B cell (primary cell): ENCODE measurements at regions not wholly inside any gene's neighbourhood (a gene's known extent, or its start where the extent isn't known, plus 50 kb on each side); places are given as distances from the start of the nearest gene placed in this dataset.

Experiments used
- ATAC-seq: fragments of 200-7000 bp; cut with Tn5 transposase; one replicate; pipeline ENCODE4 v1.10.0; 2021; ENCODE audit warnings: low read depth, mild to moderate bottlenecking, moderate number of reproducible peaks, moderate library complexity
- CTCF ChIA-PET: fragments of 350-600 bp; sonication (Branson Sonifier 250); formaldehyde crosslinking; loops from one replicate; lab custom pipeline; 2021; ENCODE audit warnings: antibody characterized with exemption, inconsistent platforms; lab: Charles Lee
- POLR2A ChIA-PET: fragments of 350-600 bp; sonication (Branson Sonifier 250); formaldehyde crosslinking; loops from one replicate; lab custom pipeline; 2021; ENCODE audit warnings: antibody characterized with exemption; lab: Charles Lee
- DNase-seq: peaks from one replicate; pipeline ENCODE4 v3.0.0; 2013
- H2AFZ ChIP-seq: 2 replicates; pipeline ENCODE4 v1.6.1; 2012; ENCODE audit warnings: mild to moderate bottlenecking, low read depth, low read length; ENCODE audit not compliant: insufficient read depth, poor library complexity, severe bottlenecking
- H3K27ac ChIP-seq, 2 donors: 1 replicate in 1 of 2; 2 replicates in 1 of 2; pipeline ENCODE4 v1.5.1; 2012 to 2013; ENCODE audit warnings: low read length in 2 of 2, mild to moderate bottlenecking in 2 of 2, moderate library complexity in 1 of 2
- H3K27me3 ChIP-seq, 4 experiments: fragments of 200-600 bp in 1 of 4; sonication (generic) in 1 of 4; replicated peaks in 1 of 4; 1 replicate in 2 of 4; 2 replicates in 2 of 4; pipeline versions ENCODE4 v1.6.1 to v1.7.0; 2013 to 2016; ENCODE audit warnings: low read length in 3 of 4, mild to moderate bottlenecking in 2 of 4, mixed read lengths in 1 of 4, moderate library complexity in 1 of 4; ENCODE audit not compliant: insufficient read depth in 4 of 4, control insufficient read depth in 3 of 4; ENCODE audit errors: control extremely low read depth in 1 of 4
- H3K36me3 ChIP-seq, 2 experiments: replicated peaks in 1 of 2; 1 replicate in 1 of 2; 2 replicates in 1 of 2; pipeline versions ENCODE4 v1.6.1 to v1.7.1; 2013; ENCODE audit warnings: low read length in 1 of 2; ENCODE audit not compliant: insufficient read depth in 2 of 2, control insufficient read depth in 1 of 2; ENCODE audit errors: control extremely low read depth in 1 of 2, extremely low read depth in 1 of 2
- H3K4me1 ChIP-seq, 2 donors: fragments of 200-600 bp in 1 of 2; sonication (generic) in 1 of 2; 1 replicate in 1 of 2; 2 replicates in 1 of 2; pipeline versions ENCODE4 v1.5.1 to v1.6.1; 2013 to 2017; ENCODE audit warnings: low read length in 2 of 2; ENCODE audit not compliant: control insufficient read depth in 2 of 2, insufficient read depth in 2 of 2
- H3K4me2 ChIP-seq: replicated peaks from 2 replicates; pipeline ENCODE3; 2012; ENCODE audit warnings: mild to moderate bottlenecking, low read depth, low read length; ENCODE audit not compliant: poor library complexity, severe bottlenecking
- H3K4me3 ChIP-seq, 5 experiments: fragments of 200-600 bp in 1 of 5; sonication (generic) in 1 of 5; 1 replicate in 3 of 5; 2 replicates in 2 of 5; pipeline versions ENCODE4 v1.5.1 to v1.7.0; 2011 to 2016; ENCODE audit warnings: low read length in 4 of 5, mild to moderate bottlenecking in 4 of 5, low read depth in 2 of 5, control low read depth in 1 of 5, moderate library complexity in 1 of 5; ENCODE audit not compliant: insufficient read depth in 1 of 5; ENCODE audit errors: control extremely low read depth in 1 of 5, extremely low read depth in 1 of 5
- H3K79me2 ChIP-seq: fragments of 200-600 bp; sonication (generic); one replicate; pipeline ENCODE4 v1.6.0; 2016; ENCODE audit warnings: low read length; ENCODE audit not compliant: control insufficient read depth, insufficient read depth
- H3K9ac ChIP-seq: fragments of 200-600 bp; sonication (generic); 2 replicates; pipeline ENCODE4 v1.6.1; 2017; ENCODE audit warnings: mild to moderate bottlenecking, low read length, moderate library complexity
- H3K9me3 ChIP-seq, 3 donors: one replicate each; pipeline versions ENCODE4 v1.6.1 to v1.7.1; 2013; ENCODE audit warnings: low read length in 2 of 3; ENCODE audit not compliant: control insufficient read depth in 2 of 3, insufficient read depth in 1 of 3; ENCODE audit errors: control extremely low read depth in 1 of 3
- H4K20me1 ChIP-seq: 2 replicates; pipeline ENCODE4 v1.6.0; 2012; ENCODE audit warnings: mild to moderate bottlenecking, low read length; ENCODE audit not compliant: insufficient read depth, control insufficient read depth, poor library complexity, severe bottlenecking
- H3K27ac Mint-ChIP-seq: one replicate; pipeline ENCODE4 v1.8.0; 2021; ENCODE audit warnings: mixed read lengths
- H3K27me3 Mint-ChIP-seq: one replicate; pipeline ENCODE4 v1.8.0; 2021; ENCODE audit warnings: mixed read lengths
- H3K4me1 Mint-ChIP-seq: one replicate; pipeline ENCODE4 v1.8.0; 2021; ENCODE audit warnings: mixed read lengths
- H3K4me3 Mint-ChIP-seq: one replicate; pipeline ENCODE4 v1.8.0; 2021; ENCODE audit warnings: mixed read lengths
- H3K9me3 Mint-ChIP-seq: one replicate; pipeline ENCODE4 v1.8.0; 2022; ENCODE audit warnings: mixed read lengths; ENCODE audit not compliant: insufficient read depth
- EZH2 ChIP-seq: IDR thresholded peaks from 2 replicates; pipeline ENCODE4 v1.6.1; 2012; ENCODE audit warnings: borderline replicate concordance, low read depth, mild to moderate bottlenecking, moderate library complexity, low read length; ENCODE audit not compliant: insufficient read depth, poor library complexity, severe bottlenecking
- WGBS: methylation state at CpG from one replicate; pipeline ENCODE4 v1.1.5; 2013; ENCODE audit warnings: missing lambda C conversion rate; ENCODE audit not compliant: insufficient coverage; 5-methylcytosine and 5-hydroxymethylcytosine counted together
- intact Hi-C: fragments of 100-400 bp; cut with micrococcal nuclease; formaldehyde crosslinking; loops from one replicate; pipeline ENCODE4 v1.10.0; 2022
- TF ChIP-seq, protein P1 (sequence below): fragments of 200-600 bp; IDR thresholded peaks from one replicate; pipeline ENCODE4 v1.8.0; 2022; ENCODE audit warnings: antibody characterized with exemption, mild to moderate bottlenecking

DNA sequence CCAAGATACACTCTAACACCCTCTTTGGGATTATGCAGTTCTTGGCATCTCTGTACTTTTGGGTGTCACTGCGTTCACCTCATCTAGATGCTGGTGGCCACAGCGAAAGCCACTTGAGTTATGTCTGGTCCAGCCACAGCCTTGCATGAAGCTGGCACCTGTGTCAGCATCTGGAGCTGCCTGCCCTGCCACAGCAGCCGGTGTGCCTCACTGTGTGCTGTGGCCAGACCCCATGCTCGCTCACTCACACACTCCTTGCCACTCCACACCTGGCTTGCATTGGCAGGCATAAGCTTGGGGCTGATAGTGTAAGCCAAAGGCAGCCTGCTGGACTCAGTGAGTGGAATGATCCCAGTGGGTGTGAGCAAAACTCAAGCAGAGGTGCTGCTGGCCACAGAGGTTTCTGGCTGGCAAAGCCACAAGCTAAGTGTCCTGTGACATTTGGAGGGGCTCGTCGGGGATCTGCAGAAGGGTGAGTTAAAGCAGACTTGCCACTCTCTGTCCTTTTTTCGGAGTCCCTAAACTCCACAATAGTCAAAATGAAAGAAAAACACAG, 442.7 kb upstream of the CDH8 start:
- H3K27me3 ChIP-seq = no peaks in the 10 kb centered on the region
- WGBS = 94% methylated on average over 5 of the region's 7 CpGs
- no peak overlapping the region for H3K27ac ChIP-seq
- ChIA-PET CTCF (no interaction called here), POLR2A (no interaction called here)
- H3K9me3 Mint-ChIP-seq = no peaks in the 10 kb centered on the region
- no peak overlapping the region for H3K9ac ChIP-seq
- no peaks in the 10 kb centered on the region for H3K36me3 ChIP-seq
- ATAC-seq (no peak), DNase-seq (no peak)
- H4K20me1 ChIP-seq = no peaks in the 10 kb centered on the region
- no peak overlapping the region for H3K4me3 Mint-ChIP-seq
- H3K4me1 Mint-ChIP-seq = no peaks in the 10 kb centered on the region
- intact Hi-C loops = no loop called here
- no peak overlapping the region for H3K27ac Mint-ChIP-seq
- H3K4me3 ChIP-seq = no peak overlapping the region
- TF ChIP-seq, protein P1, sequence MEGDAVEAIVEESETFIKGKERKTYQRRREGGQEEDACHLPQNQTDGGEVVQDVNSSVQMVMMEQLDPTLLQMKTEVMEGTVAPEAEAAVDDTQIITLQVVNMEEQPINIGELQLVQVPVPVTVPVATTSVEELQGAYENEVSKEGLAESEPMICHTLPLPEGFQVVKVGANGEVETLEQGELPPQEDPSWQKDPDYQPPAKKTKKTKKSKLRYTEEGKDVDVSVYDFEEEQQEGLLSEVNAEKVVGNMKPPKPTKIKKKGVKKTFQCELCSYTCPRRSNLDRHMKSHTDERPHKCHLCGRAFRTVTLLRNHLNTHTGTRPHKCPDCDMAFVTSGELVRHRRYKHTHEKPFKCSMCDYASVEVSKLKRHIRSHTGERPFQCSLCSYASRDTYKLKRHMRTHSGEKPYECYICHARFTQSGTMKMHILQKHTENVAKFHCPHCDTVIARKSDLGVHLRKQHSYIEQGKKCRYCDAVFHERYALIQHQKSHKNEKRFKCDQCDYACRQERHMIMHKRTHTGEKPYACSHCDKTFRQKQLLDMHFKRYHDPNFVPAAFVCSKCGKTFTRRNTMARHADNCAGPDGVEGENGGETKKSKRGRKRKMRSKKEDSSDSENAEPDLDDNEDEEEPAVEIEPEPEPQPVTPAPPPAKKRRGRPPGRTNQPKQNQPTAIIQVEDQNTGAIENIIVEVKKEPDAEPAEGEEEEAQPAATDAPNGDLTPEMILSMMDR = no peak
- no peak for TF ChIP-seq EZH2
- H3K4me2 ChIP-seq = no peak overlapping the region
- H3K9me3 ChIP-seq = peaks cover 0 to 40% (median 0%) of the 10 kb centered on the region in 3 donors
- H3K79me2 ChIP-seq = no peaks in the 10 kb centered on the region
- no peaks in the 10 kb centered on the region for H3K27me3 Mint-ChIP-seq
- no peak overlapping the region for H2AFZ ChIP-seq
- no peaks in the 10 kb centered on the region for H3K4me1 ChIP-seq

DNA sequence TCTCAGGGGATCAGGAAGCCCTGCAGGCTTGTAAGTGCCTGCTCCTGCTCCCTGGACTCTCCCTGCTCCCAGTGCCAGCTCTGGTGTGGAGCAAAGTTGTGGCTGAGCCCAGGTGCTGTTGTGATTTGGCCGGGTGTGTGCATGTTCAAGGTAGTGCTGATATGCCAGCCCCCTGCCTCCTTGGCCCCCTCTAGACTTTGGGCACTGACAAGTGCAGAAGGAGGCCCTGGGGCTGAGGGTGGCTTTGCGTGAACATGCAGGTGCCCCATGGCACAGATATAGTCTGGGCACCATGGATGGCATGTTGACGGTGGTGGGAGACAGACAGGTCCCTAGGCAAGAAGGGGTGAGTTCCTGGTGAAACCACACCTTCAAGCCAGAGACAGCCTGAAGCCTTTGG, 441.6 kb upstream of the CDH8 start:
- intact Hi-C loops = no loop called here
- no peaks in the 10 kb centered on the region for H3K4me1 Mint-ChIP-seq
- H3K27ac ChIP-seq = no peak overlapping the region
- TF ChIP-seq EZH2 = no peak
- TF ChIP-seq, protein P1 = no peak
- no peak overlapping the region for H3K4me2 ChIP-seq
- H2AFZ ChIP-seq = no peak overlapping the region
- H3K27ac Mint-ChIP-seq = no peak overlapping the region
- H3K9ac ChIP-seq = no peak overlapping the region
- H3K4me1 ChIP-seq = no peaks in the 10 kb centered on the region
- no peaks in the 10 kb centered on the region for H3K27me3 ChIP-seq
- ATAC-seq = no peak
- CTCF ChIA-PET = no interaction called here
- H3K4me3 Mint-ChIP-seq = no peak overlapping the region
- H3K79me2 ChIP-seq = no peaks in the 10 kb centered on the region
- H3K4me3 ChIP-seq = no peak overlapping the region
- DNase-seq = no peak
- peaks cover 0 to 43% (median 0%) of the 10 kb centered on the region in 3 donors for H3K9me3 ChIP-seq
- POLR2A ChIA-PET = no interaction called here
- H4K20me1 ChIP-seq = no peaks in the 10 kb centered on the region
- H3K9me3 Mint-ChIP-seq = peaks cover 2% of the 10 kb centered on the region
- no peaks in the 10 kb centered on the region for H3K36me3 ChIP-seq
- no peaks in the 10 kb centered on the region for H3K27me3 Mint-ChIP-seq
- 95% methylated on average over 3 of the region's 3 CpGs for WGBS
